ENCODE measurements at regions not wholly inside any gene's neighbourhood (a gene's known extent, or its start where the extent isn't known, plus 50 kb on each side); places are given as distances from the start of the nearest gene placed in this dataset.

DNA sequence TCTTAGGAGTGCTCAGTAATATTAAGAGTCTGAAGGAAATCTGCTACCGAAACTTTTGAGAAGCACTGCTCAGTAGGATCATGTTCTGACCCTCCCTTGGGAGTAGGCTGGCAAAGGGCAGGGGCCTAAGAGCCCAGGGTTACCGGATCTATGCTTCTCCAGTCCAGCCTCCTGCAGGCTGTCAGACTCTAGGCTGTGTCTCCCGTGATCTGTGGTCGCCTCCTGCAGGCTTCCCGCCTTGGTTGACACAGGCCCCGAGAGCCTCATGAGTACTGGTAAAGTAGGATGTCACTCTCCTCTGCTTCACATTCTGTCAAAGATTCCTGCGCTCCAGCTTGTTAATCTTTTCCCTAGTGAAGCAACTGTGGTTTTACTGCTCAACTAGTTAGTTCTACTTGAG, 647.8 kb upstream of the RAB6C start:
- POLR2A ChIA-PET = no interaction called here
- no peak overlapping the region for H3K4me3 ChIP-seq (ENCODE audit: low read length)
- no peaks in the 10 kb centered on the region for H3K27me3 ChIP-seq (ENCODE audit: control insufficient read depth in 1 of 2, insufficient read depth in 2 of 2, low read length in 2 of 2)
- peaks cover 0 to 11% of the 10 kb centered on the region in 2 experiments for H3K9me3 ChIP-seq (ENCODE audit: control insufficient read depth in 1 of 2, insufficient read depth in 1 of 2, low read length in 2 of 2)
- intact Hi-C loops (cut with DNase I, micrococcal nuclease) = no loop called here
- H3K27ac ChIP-seq (ENCODE audit: low read depth in 1 of 2, low read length in 2 of 2) = no peak overlapping the region
- peaks cover 6% of the 10 kb centered on the region for H3K9me3 Mint-ChIP-seq
- CTCF ChIA-PET = no interaction called here
- ATAC-seq (ENCODE audit: poor library complexity) = no peak
- H3K4me1 Mint-ChIP-seq (ENCODE audit: low read depth) = no peaks in the 10 kb centered on the region
- H3K27me3 Mint-ChIP-seq = no peaks in the 10 kb centered on the region
- TF ChIP-seq, protein P1, sequence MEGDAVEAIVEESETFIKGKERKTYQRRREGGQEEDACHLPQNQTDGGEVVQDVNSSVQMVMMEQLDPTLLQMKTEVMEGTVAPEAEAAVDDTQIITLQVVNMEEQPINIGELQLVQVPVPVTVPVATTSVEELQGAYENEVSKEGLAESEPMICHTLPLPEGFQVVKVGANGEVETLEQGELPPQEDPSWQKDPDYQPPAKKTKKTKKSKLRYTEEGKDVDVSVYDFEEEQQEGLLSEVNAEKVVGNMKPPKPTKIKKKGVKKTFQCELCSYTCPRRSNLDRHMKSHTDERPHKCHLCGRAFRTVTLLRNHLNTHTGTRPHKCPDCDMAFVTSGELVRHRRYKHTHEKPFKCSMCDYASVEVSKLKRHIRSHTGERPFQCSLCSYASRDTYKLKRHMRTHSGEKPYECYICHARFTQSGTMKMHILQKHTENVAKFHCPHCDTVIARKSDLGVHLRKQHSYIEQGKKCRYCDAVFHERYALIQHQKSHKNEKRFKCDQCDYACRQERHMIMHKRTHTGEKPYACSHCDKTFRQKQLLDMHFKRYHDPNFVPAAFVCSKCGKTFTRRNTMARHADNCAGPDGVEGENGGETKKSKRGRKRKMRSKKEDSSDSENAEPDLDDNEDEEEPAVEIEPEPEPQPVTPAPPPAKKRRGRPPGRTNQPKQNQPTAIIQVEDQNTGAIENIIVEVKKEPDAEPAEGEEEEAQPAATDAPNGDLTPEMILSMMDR (IDR thresholded peaks at IDR 0.05) = no peak
- DNase-seq = no peak
- no peak overlapping the region for H3K4me3 Mint-ChIP-seq
- no peaks in the 10 kb centered on the region for H3K4me1 ChIP-seq (ENCODE audit: insufficient read depth, low read length)
- H3K36me3 ChIP-seq (ENCODE audit: insufficient read depth, low read length) = no peaks in the 10 kb centered on the region
- H3K27ac Mint-ChIP-seq = no peak overlapping the region
- no peaks in the 10 kb centered on the region for H3K36me3 Mint-ChIP-seq (ENCODE audit: low read depth)

DNA sequence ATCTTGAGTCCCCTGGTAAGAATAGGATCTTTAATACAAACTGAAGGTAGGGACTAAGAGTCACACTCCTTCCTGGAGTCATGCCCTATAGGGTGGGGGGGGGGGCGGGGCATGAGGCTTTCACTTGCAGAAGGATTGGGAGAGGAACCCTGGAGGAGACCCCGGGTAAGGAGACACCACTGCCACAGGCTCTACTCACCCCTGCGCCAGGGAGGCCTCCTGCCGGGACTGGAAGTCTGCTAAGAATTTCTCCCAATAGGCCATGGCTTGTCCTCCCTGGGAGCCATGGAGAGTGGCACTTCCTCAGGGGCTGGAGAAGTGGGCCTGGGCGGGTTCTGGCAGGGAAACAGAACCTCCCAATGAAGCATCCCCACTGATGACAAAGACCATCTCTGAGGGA, 645.3 kb upstream of the RAB6C start:
- Mint-ChIP-seq H3K9me3 (no peaks in the 10 kb centered on the region), H3K27ac (no peak overlapping the region), H3K4me1 (ENCODE audit: low read depth) (no peaks in the 10 kb centered on the region), H3K27me3 (no peaks in the 10 kb centered on the region), H3K4me3 (no peak overlapping the region), H3K36me3 (ENCODE audit: low read depth) (no peaks in the 10 kb centered on the region)
- no peak for DNase-seq
- H3K4me1 ChIP-seq (ENCODE audit: insufficient read depth, low read length) = no peaks in the 10 kb centered on the region
- intact Hi-C loops (cut with DNase I, micrococcal nuclease) = no loop called here
- TF ChIP-seq, protein P1 (IDR thresholded peaks at IDR 0.05) = no peak
- no peak for ATAC-seq (ENCODE audit: poor library complexity)
- H3K27me3 ChIP-seq (ENCODE audit: control insufficient read depth in 1 of 2, insufficient read depth in 2 of 2, low read length in 2 of 2) = no peaks in the 10 kb centered on the region
- ChIA-PET POLR2A (no interaction called here), CTCF (no interaction called here)
- H3K36me3 ChIP-seq (ENCODE audit: insufficient read depth, low read length) = no peaks in the 10 kb centered on the region
- peaks cover 0 to 15% of the 10 kb centered on the region in 2 experiments for H3K9me3 ChIP-seq (ENCODE audit: control insufficient read depth in 1 of 2, insufficient read depth in 1 of 2, low read length in 2 of 2)
- H3K27ac ChIP-seq (ENCODE audit: low read depth in 1 of 2, low read length in 2 of 2) = no peak overlapping the region
- H3K4me3 ChIP-seq (ENCODE audit: low read length) = no peak overlapping the region

- Histone ChIP-seq H3K36me3 (ENCODE audit: insufficient read depth, low read length) (no peaks in the 10 kb centered on the region), H3K4me1 (ENCODE audit: insufficient read depth, low read length) (no peaks in the 10 kb centered on the region), H3K9me3 (ENCODE audit: control insufficient read depth in 1 of 2, insufficient read depth in 1 of 2, low read length in 2 of 2) (peaks cover 0 to 15% of the 10 kb centered on the region in 2 experiments), H3K4me3 (ENCODE audit: low read length) (no peak overlapping the region), H3K27ac (ENCODE audit: low read depth in 1 of 2, low read length in 2 of 2) (no peak overlapping the region), H3K27me3 (ENCODE audit: control insufficient read depth in 1 of 2, insufficient read depth in 2 of 2, low read length in 2 of 2) (no peaks in the 10 kb centered on the region)
- H3K4me3 Mint-ChIP-seq = no peak overlapping the region
- intact Hi-C loops (cut with DNase I, micrococcal nuclease) = no loop called here
- ATAC-seq (ENCODE audit: poor library complexity) = no peak
- POLR2A ChIA-PET = no interaction called here
- no peaks in the 10 kb centered on the region for H3K4me1 Mint-ChIP-seq (ENCODE audit: low read depth)
- H3K27me3 Mint-ChIP-seq = no peaks in the 10 kb centered on the region
- no peak overlapping the region for H3K27ac Mint-ChIP-seq
- CTCF ChIA-PET = no interaction called here
- no peaks in the 10 kb centered on the region for H3K9me3 Mint-ChIP-seq
- no peak for DNase-seq
- TF ChIP-seq, protein P1 (IDR thresholded peaks at IDR 0.05) = no peak
- no peaks in the 10 kb centered on the region for H3K36me3 Mint-ChIP-seq (ENCODE audit: low read depth)
These were observed 644.6 kb upstream of the RAB6C start for GRCh38 chr2:129334696-129335410.

All from CD4-positive, alpha-beta T cell (primary cell).